ENCODE measurements at regions not wholly inside any gene's neighbourhood (a gene's known extent, or its start where the extent isn't known, plus 50 kb on each side); places are given as distances from the start of the nearest gene placed in this dataset.

- ATAC-seq (ENCODE audit: insufficient read depth, low FRiP score) (no peak), DNase-seq (no peak)
- H3K4me3 ChIP-seq = no peak overlapping the region
- H3K27me3 ChIP-seq (ENCODE audit: control insufficient read depth in 3 of 3, insufficient read depth in 3 of 3, low read length in 2 of 3) = no peaks in the 10 kb centered on the region
- H3K4me1 ChIP-seq (ENCODE audit: control insufficient read depth in 5 of 5, insufficient read depth in 5 of 5, low read length in 5 of 5) = peaks cover 0 to 5% (median 0%) of the 10 kb centered on the region in 5 donors
- 63 to 84% methylated on average over 9 of the region's 9 CpGs for WGBS, 2 donors
- H3K27ac ChIP-seq (ENCODE audit: low read depth in 1 of 2, low read length in 1 of 2) = no peak overlapping the region
- H3K9me3 ChIP-seq (ENCODE audit: control insufficient read depth in 4 of 4, insufficient read depth in 3 of 4, low read length in 3 of 4) = no peaks in the 10 kb centered on the region
- TF ChIP-seq, protein P1, sequence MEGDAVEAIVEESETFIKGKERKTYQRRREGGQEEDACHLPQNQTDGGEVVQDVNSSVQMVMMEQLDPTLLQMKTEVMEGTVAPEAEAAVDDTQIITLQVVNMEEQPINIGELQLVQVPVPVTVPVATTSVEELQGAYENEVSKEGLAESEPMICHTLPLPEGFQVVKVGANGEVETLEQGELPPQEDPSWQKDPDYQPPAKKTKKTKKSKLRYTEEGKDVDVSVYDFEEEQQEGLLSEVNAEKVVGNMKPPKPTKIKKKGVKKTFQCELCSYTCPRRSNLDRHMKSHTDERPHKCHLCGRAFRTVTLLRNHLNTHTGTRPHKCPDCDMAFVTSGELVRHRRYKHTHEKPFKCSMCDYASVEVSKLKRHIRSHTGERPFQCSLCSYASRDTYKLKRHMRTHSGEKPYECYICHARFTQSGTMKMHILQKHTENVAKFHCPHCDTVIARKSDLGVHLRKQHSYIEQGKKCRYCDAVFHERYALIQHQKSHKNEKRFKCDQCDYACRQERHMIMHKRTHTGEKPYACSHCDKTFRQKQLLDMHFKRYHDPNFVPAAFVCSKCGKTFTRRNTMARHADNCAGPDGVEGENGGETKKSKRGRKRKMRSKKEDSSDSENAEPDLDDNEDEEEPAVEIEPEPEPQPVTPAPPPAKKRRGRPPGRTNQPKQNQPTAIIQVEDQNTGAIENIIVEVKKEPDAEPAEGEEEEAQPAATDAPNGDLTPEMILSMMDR (IDR thresholded peaks at IDR 0.05; ENCODE audit: control extremely low read depth, extremely low read depth) = no peak
- H3K36me3 ChIP-seq (ENCODE audit: control insufficient read depth in 4 of 4, insufficient read depth in 4 of 4, low read length in 4 of 4) = no peaks in the 10 kb centered on the region
- H3K9ac ChIP-seq (ENCODE audit: insufficient read depth in 1 of 2, low read length in 2 of 2) = no peak overlapping the region
These were observed 90.6 kb downstream of the MRPL14 start for GRCh38 chr6:44036699-44037101.

GRCh38 chr6:44036196-44036595 is 91.1 kb downstream of the MRPL14 start:
- Histone ChIP-seq H3K9ac (ENCODE audit: insufficient read depth in 1 of 2, low read length in 2 of 2) (no peak overlapping the region), H3K36me3 (ENCODE audit: control insufficient read depth in 4 of 4, insufficient read depth in 4 of 4, low read length in 4 of 4) (no peaks in the 10 kb centered on the region), H3K4me3 (no peak overlapping the region), H3K27me3 (ENCODE audit: control insufficient read depth in 3 of 3, insufficient read depth in 3 of 3, low read length in 2 of 3) (no peaks in the 10 kb centered on the region), H3K27ac (ENCODE audit: low read depth in 1 of 2, low read length in 1 of 2) (no peak overlapping the region), H3K9me3 (ENCODE audit: control insufficient read depth in 4 of 4, insufficient read depth in 3 of 4, low read length in 3 of 4) (no peaks in the 10 kb centered on the region), H3K4me1 (ENCODE audit: control insufficient read depth in 5 of 5, insufficient read depth in 5 of 5, low read length in 5 of 5) (peaks cover 0 to 5% (median 0%) of the 10 kb centered on the region in 5 donors)
- DNase-seq (no peak), ATAC-seq (ENCODE audit: insufficient read depth, low FRiP score) (no peak)
- TF ChIP-seq, protein P1 (IDR thresholded peaks at IDR 0.05; ENCODE audit: control extremely low read depth, extremely low read depth) = no peak
- 83 to 94% methylated on average over 2 of the region's 2 CpGs for WGBS, 2 donors

DNA sequence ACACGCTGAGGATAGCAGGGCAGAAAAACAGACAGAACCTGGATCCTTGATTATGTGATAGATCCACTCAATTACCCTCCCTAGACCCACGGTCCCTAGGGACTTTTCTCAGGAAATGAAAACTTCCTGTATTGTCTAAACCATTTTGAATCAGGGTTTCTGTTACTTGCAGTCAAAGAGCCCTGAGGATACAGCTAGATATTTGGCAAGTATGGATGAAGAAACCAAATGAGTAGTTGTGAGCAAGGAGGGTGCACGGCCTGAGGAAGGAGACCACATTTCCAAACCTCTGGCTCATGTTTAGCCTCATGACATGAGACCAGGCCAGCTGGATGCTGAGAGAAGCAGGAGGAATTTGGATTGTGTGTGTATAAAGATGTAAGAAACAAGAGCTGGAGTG is 91.6 kb downstream of the MRPL14 start:
- Histone ChIP-seq H3K9ac (ENCODE audit: insufficient read depth in 1 of 2, low read length in 2 of 2) (no peak overlapping the region), H3K27ac (ENCODE audit: low read depth in 1 of 2, low read length in 1 of 2) (no peak overlapping the region), H3K4me1 (ENCODE audit: control insufficient read depth in 5 of 5, insufficient read depth in 5 of 5, low read length in 5 of 5) (peaks cover 0 to 5% (median 0%) of the 10 kb centered on the region in 5 donors), H3K36me3 (ENCODE audit: control insufficient read depth in 4 of 4, insufficient read depth in 4 of 4, low read length in 4 of 4) (no peaks in the 10 kb centered on the region), H3K4me3 (no peak overlapping the region), H3K9me3 (ENCODE audit: control insufficient read depth in 4 of 4, insufficient read depth in 3 of 4, low read length in 3 of 4) (no peaks in the 10 kb centered on the region), H3K27me3 (ENCODE audit: control insufficient read depth in 3 of 3, insufficient read depth in 3 of 3, low read length in 2 of 3) (no peaks in the 10 kb centered on the region)
- DNase-seq (no peak), ATAC-seq (ENCODE audit: insufficient read depth, low FRiP score) (no peak)
- TF ChIP-seq, protein P1 (IDR thresholded peaks at IDR 0.05; ENCODE audit: control extremely low read depth, extremely low read depth) = no peak
- WGBS, 2 donors = 43 to 66% methylated on average over 3 of the region's 3 CpGs

DNA sequence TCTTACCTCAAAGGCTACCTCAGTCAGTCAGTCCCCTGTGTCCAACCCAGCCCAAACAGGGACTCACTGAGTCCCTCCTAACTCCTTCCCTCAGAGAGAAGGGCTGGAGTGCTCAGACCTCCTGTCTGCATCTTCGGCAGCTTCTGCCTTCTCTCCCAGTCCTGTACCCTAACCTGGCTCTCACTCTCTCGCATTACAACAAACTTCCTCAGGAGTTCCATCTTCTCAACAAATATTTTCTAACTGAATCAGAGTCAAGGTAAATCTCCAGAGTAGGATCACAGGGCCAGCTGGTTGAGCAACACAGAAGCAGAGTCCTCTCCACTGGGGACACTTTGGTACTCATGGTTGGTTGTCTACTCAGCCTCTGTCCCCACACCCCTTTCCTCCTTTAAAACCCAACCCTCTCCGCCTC is 92.3 kb downstream of the MRPL14 start:
- H3K9me3 ChIP-seq (ENCODE audit: control insufficient read depth in 4 of 4, insufficient read depth in 3 of 4, low read length in 3 of 4) = no peaks in the 10 kb centered on the region
- WGBS, 2 donors = 93 to 94% methylated on average over 3 of the region's 3 CpGs
- no peak overlapping the region for H3K9ac ChIP-seq (ENCODE audit: insufficient read depth in 1 of 2, low read length in 2 of 2)
- no peaks in the 10 kb centered on the region for H3K27me3 ChIP-seq (ENCODE audit: control insufficient read depth in 3 of 3, insufficient read depth in 3 of 3, low read length in 2 of 3)
- no peak overlapping the region for H3K4me3 ChIP-seq
- ATAC-seq (ENCODE audit: insufficient read depth, low FRiP score) (no peak), DNase-seq (no peak)
- TF ChIP-seq, protein P1 (IDR thresholded peaks at IDR 0.05; ENCODE audit: control extremely low read depth, extremely low read depth) = no peak
- peaks cover 0 to 5% (median 0%) of the 10 kb centered on the region in 5 donors for H3K4me1 ChIP-seq (ENCODE audit: control insufficient read depth in 5 of 5, insufficient read depth in 5 of 5, low read length in 5 of 5)
- H3K27ac ChIP-seq (ENCODE audit: low read depth in 1 of 2, low read length in 1 of 2) = no peak overlapping the region
- no peaks in the 10 kb centered on the region for H3K36me3 ChIP-seq (ENCODE audit: control insufficient read depth in 4 of 4, insufficient read depth in 4 of 4, low read length in 4 of 4)

All from lung (tissue), 11 donors.